ENCODE measurements at regions not wholly inside any gene's neighbourhood (a gene's known extent, or its start where the extent isn't known, plus 50 kb on each side); places are given as distances from the start of the nearest gene placed in this dataset.

GRCh38 chr6:95364016-95364604 lies 213.2 kb upstream of the MANEA start:
- ATAC-seq: no peak
- Histone ChIP-seq H3K4me1 (ENCODE audit: control insufficient read depth in 1 of 2, insufficient read depth in 2 of 2, low read length in 2 of 2) (no peaks in the 10 kb centered on the region), H2AFZ (ENCODE audit: low read depth, low read length, poor library complexity, severe bottlenecking) (no peak overlapping the region), H3K27ac (ENCODE audit: low read depth, low read length) (no peak overlapping the region), H3K4me3 (replicated peaks in 1 of 2; ENCODE audit: low read depth in 1 of 2, low read length in 2 of 2) (no peak overlapping the region), H3K9ac (ENCODE audit: low read length) (no peak overlapping the region), H3K79me2 (ENCODE audit: insufficient read depth, low read length) (no peaks in the 10 kb centered on the region), H3K36me3 (ENCODE audit: control insufficient read depth in 1 of 2, insufficient read depth in 2 of 2, low read length in 2 of 2) (no peaks in the 10 kb centered on the region), H3K4me2 (ENCODE audit: low read length) (no peak overlapping the region), H3K9me2 (ENCODE audit: insufficient read depth) (no peaks in the 10 kb centered on the region), H3K27me3 (ENCODE audit: insufficient read depth, low read length) (no peaks in the 10 kb centered on the region), H3K9me3 (ENCODE audit: control insufficient read depth in 1 of 2, insufficient read depth in 1 of 2, low read depth in 1 of 2, low read length in 2 of 2) (no peaks in the 10 kb centered on the region), H4K20me1 (ENCODE audit: insufficient read depth) (no peaks in the 10 kb centered on the region)
- intact Hi-C loops (cut with micrococcal nuclease): loop anchor here (5.0 kb wide), 2 partner anchors 558 to 1693 kb away; no protein-coding TSS in a partner anchor
- BruUV-seq (replicated peaks): no TSS peak
- peak in 2 of 3 experiments; percentile 34 to 66; a peak in 5 of 6 replicates for TF ChIP-seq CTCF (IDR thresholded peaks at IDR 0.05 in 2 of 3, conservative IDR thresholded peaks at IDR 0.05 in 1 of 3; ENCODE audit: borderline replicate concordance in 1 of 3, insufficient read depth in 1 of 3, low read depth in 2 of 3, low read length in 2 of 3)
- no peak for TF ChIP-seq SRF (IDR thresholded peaks at IDR 0.05; ENCODE audit: low read depth)
- TF ChIP-seq RAD21 (IDR thresholded peaks at IDR 0.05; ENCODE audit: low read depth): peak; percentile 58
- ChIA-PET POLR2A (no interaction called here), RAD21 (ENCODE audit: low non-redundant PET in 1 of 2, low total read pairs in 2 of 2, uncharacterized antibody in 2 of 2, unreplicated experiment in 2 of 2) (no interaction called here), CTCF (no interaction called here)
- peak; percentile 8 for DNase-seq (ENCODE audit: low read depth, low spot score)

GRCh38 chr6:95365454-95365853 lies 211.9 kb upstream of the MANEA start:
- intact Hi-C loops (cut with micrococcal nuclease): no loop called here
- BruUV-seq (replicated peaks): no TSS peak
- Histone ChIP-seq H3K9ac (ENCODE audit: low read length) (no peak overlapping the region), H3K9me3 (ENCODE audit: control insufficient read depth in 1 of 2, insufficient read depth in 1 of 2, low read depth in 1 of 2, low read length in 2 of 2) (no peaks in the 10 kb centered on the region), H2AFZ (ENCODE audit: low read depth, low read length, poor library complexity, severe bottlenecking) (no peak overlapping the region), H3K79me2 (ENCODE audit: insufficient read depth, low read length) (no peaks in the 10 kb centered on the region), H3K36me3 (ENCODE audit: control insufficient read depth in 1 of 2, insufficient read depth in 2 of 2, low read length in 2 of 2) (no peaks in the 10 kb centered on the region), H3K4me3 (replicated peaks in 1 of 2; ENCODE audit: low read depth in 1 of 2, low read length in 2 of 2) (no peak overlapping the region), H3K27ac (ENCODE audit: low read depth, low read length) (no peak overlapping the region), H3K4me1 (ENCODE audit: control insufficient read depth in 1 of 2, insufficient read depth in 2 of 2, low read length in 2 of 2) (no peaks in the 10 kb centered on the region), H3K27me3 (ENCODE audit: insufficient read depth, low read length) (no peaks in the 10 kb centered on the region), H3K4me2 (ENCODE audit: low read length) (no peak overlapping the region), H3K9me2 (ENCODE audit: insufficient read depth) (no peaks in the 10 kb centered on the region), H4K20me1 (ENCODE audit: insufficient read depth) (no peaks in the 10 kb centered on the region)
- CTCF ChIA-PET: no interaction called here
- TF ChIP-seq SRF (IDR thresholded peaks at IDR 0.05; ENCODE audit: low read depth) (no peak), ATF3 (IDR thresholded peaks at IDR 0.05) (no peak), FOSL1 (IDR thresholded peaks at IDR 0.05; ENCODE audit: low read depth) (no peak), SP1 (IDR thresholded peaks at IDR 0.05; ENCODE audit: low read depth) (no peak), MAX (IDR thresholded peaks at IDR 0.05) (no peak), RAD21 (IDR thresholded peaks at IDR 0.05; ENCODE audit: low read depth) (no peak)
- DNase-seq (ENCODE audit: low read depth, low spot score) (no peak), ATAC-seq (no peak)
- POLR2A ChIA-PET: no interaction called here
- RAD21 ChIA-PET (ENCODE audit: low non-redundant PET in 1 of 2, low total read pairs in 2 of 2, uncharacterized antibody in 2 of 2, unreplicated experiment in 2 of 2): no interaction called here
